H4 (cell line): ENCODE measurements at regions not wholly inside any gene's neighbourhood (a gene's known extent, or its start where the extent isn't known, plus 50 kb on each side); places are given as distances from the start of the nearest gene placed in this dataset.

Source experiments
- DNase-seq: peaks from one replicate; pipeline ENCODE4 v3.0.0-alpha.2; 2015; ENCODE audit warnings: low spot score

GRCh38 chr5:15263406-15263805 is 236.6 kb upstream of the FBXL7 start:
- DNase-seq, result no peak

- DNase-seq, result no peak
Observed at GRCh38 chr5:15261269-15261995, 238.5 kb upstream of the FBXL7 start.

GRCh38 chr5:15260356-15261268 is 239.4 kb upstream of the FBXL7 start:
- DNase-seq, result no peak

- DNase-seq, result no peak
Observed at GRCh38 chr5:15256485-15256884, 243.5 kb upstream of the FBXL7 start.

- no peak for DNase-seq
Observed at GRCh38 chr5:15255576-15255975, 244.4 kb upstream of the FBXL7 start.

GRCh38 chr5:15254607-15255006 is 245.4 kb upstream of the FBXL7 start:
- no peak for DNase-seq

GRCh38 chr5:15252331-15252730 is 247.6 kb upstream of the FBXL7 start:
- DNase-seq, result no peak

- no peak for DNase-seq
Observed at GRCh38 chr5:15249152-15249551, 250.8 kb upstream of the FBXL7 start.

GRCh38 chr5:15248731-15249130 is 251.2 kb upstream of the FBXL7 start:
- no peak for DNase-seq

- no peak for DNase-seq
Observed at GRCh38 chr5:15245913-15246312, 254.1 kb upstream of the FBXL7 start.

GRCh38 chr5:15243301-15244020 is 256.5 kb upstream of the FBXL7 start:
- DNase-seq, result no peak

- no peak for DNase-seq
Observed at GRCh38 chr5:15241216-15241821, 258.7 kb upstream of the FBXL7 start.

GRCh38 chr5:15238006-15238405 is 262.0 kb upstream of the FBXL7 start:
- no peak for DNase-seq

- no peak for DNase-seq
Observed at GRCh38 chr5:15236911-15237508, 263.0 kb upstream of the FBXL7 start.

GRCh38 chr5:15234911-15235310 is 265.1 kb upstream of the FBXL7 start:
- no peak for DNase-seq

GRCh38 chr5:15234366-15234765 is 265.6 kb upstream of the FBXL7 start:
- peak; percentile 5 for DNase-seq

- no peak for DNase-seq
Observed at GRCh38 chr5:15233566-15233965, 266.4 kb upstream of the FBXL7 start.

GRCh38 chr5:15222156-15222555 is 277.8 kb upstream of the FBXL7 start:
- no peak for DNase-seq

GRCh38 chr5:15220642-15221173 is 279.3 kb upstream of the FBXL7 start:
- no peak for DNase-seq

GRCh38 chr5:15215056-15215455 is 284.9 kb upstream of the FBXL7 start:
- no peak for DNase-seq

- DNase-seq, result no peak
Observed at GRCh38 chr5:15214010-15214409, 286.0 kb upstream of the FBXL7 start.
